ENCODE measurements at regions not wholly inside any gene's neighbourhood (a gene's known extent, or its start where the extent isn't known, plus 50 kb on each side); places are given as distances from the start of the nearest gene placed in this dataset.

- DNase-seq = no peak
Observed at GRCh38 chr13:83980331-83980730, 98.1 kb upstream of the SLITRK1 start.

GRCh38 chr13:83975655-83976165 is 93.4 kb upstream of the SLITRK1 start:
- no peak for DNase-seq

GRCh38 chr13:83958531-83958930 is 76.3 kb upstream of the SLITRK1 start:
- DNase-seq = no peak

- no peak for DNase-seq
Observed at GRCh38 chr13:83955011-83955410, 72.7 kb upstream of the SLITRK1 start.

- no peak for DNase-seq
Observed at GRCh38 chr13:83953916-83954315, 71.6 kb upstream of the SLITRK1 start.

GRCh38 chr13:83950293-83950692 is 68.0 kb upstream of the SLITRK1 start:
- no peak for DNase-seq

GRCh38 chr13:83943530-83944279 is 61.4 kb upstream of the SLITRK1 start:
- peak; percentile 1 for DNase-seq

GRCh38 chr13:83941701-83942335 is 59.5 kb upstream of the SLITRK1 start:
- DNase-seq = no peak

GRCh38 chr13:83940742-83941141 is 58.5 kb upstream of the SLITRK1 start:
- DNase-seq = no peak

- DNase-seq = no peak
Observed at GRCh38 chr13:83937579-83937978, 55.3 kb upstream of the SLITRK1 start.

- DNase-seq = no peak
Observed at GRCh38 chr13:83935566-83935965, 53.3 kb upstream of the SLITRK1 start.
